PC-3 (cell line): ENCODE measurements at regions not wholly inside any gene's neighbourhood (a gene's known extent, or its start where the extent isn't known, plus 50 kb on each side); places are given as distances from the start of the nearest gene placed in this dataset.

Source experiments
- ATAC-seq: fragments of 200-7000 bp; cut with Tn5 transposase; 2 replicates; pipeline ENCODE4 v1.9.1; 2020; ENCODE audit warnings: mild to moderate bottlenecking, moderate library complexity
- BruUV-seq: library from RNA; stranded (reverse); fragments of 400-500 nt; replicated peaks from 2 replicates; lab custom pipeline; 2021; lab: Mats Ljungman, UMichigan
- CTCF ChIA-PET: fragments of 300-600 bp; sonication (Branson Sonifier 250); formaldehyde crosslinking; loops from one replicate; lab custom pipeline; 2022; ENCODE audit warnings: antibody characterized with exemption; lab: Charles Lee
- POLR2A ChIA-PET: fragments of 300-600 bp; sonication (Branson Sonifier 250); formaldehyde crosslinking; loops from one replicate; lab custom pipeline; 2022; ENCODE audit warnings: antibody characterized with exemption; ENCODE audit not compliant: unreplicated experiment; lab: Charles Lee
- DNase-seq: peaks from one replicate; pipeline ENCODE4 v3.0.0-alpha.2; 2015
- H2AFZ ChIP-seq: fragments of 300-600 bp; sonication (generic); 2 replicates; pipeline ENCODE4 v1.6.0; 2016; ENCODE audit warnings: antibody characterized with exemption, low read length
- H3F3A ChIP-seq: fragments of 300-600 bp; sonication (generic); one replicate; pipeline ENCODE4 v1.6.0; 2017; ENCODE audit warnings: antibody characterized with exemption, low read length, control low read depth, mild to moderate bottlenecking; ENCODE audit not compliant: unreplicated experiment
- H3K27ac ChIP-seq: fragments of 300-600 bp; sonication (generic); 2 replicates; pipeline ENCODE4 v1.5.1; 2016; ENCODE audit warnings: mild to moderate bottlenecking, low read length
- H3K27me3 ChIP-seq: fragments of 300-600 bp; sonication (generic); 2 replicates; pipeline ENCODE4 v1.6.1; 2016; ENCODE audit warnings: low read length, mixed read lengths
- H3K36me3 ChIP-seq: fragments of 300-600 bp; sonication (generic); 2 replicates; pipeline ENCODE4 v1.6.1; 2016; ENCODE audit warnings: low read depth, mixed run types, low read length, mixed read lengths
- H3K4me1 ChIP-seq: fragments of 300-600 bp; sonication (generic); 2 replicates; pipeline ENCODE4 v1.5.1; 2016; ENCODE audit warnings: low read length; ENCODE audit not compliant: insufficient read depth
- H3K4me2 ChIP-seq: fragments of 300-600 bp; sonication (generic); 2 replicates; pipeline ENCODE4 v1.6.0; 2016; ENCODE audit warnings: low read length
- H3K4me3 ChIP-seq: fragments of 300-600 bp; sonication (generic); 2 replicates; pipeline ENCODE4 v1.5.1; 2016; ENCODE audit warnings: mild to moderate bottlenecking, low read length, mixed read lengths
- H3K79me2 ChIP-seq: fragments of 300-600 bp; sonication (generic); 2 replicates; pipeline ENCODE4 v1.6.1; 2017; ENCODE audit warnings: low read length, mixed read lengths
- H3K9ac ChIP-seq: fragments of 300-600 bp; sonication (generic); 2 replicates; pipeline ENCODE4 v1.6.0; 2016; ENCODE audit warnings: mild to moderate bottlenecking, low read length
- H3K9me2 ChIP-seq: fragments of 300-600 bp; sonication (generic); replicated peaks from 2 replicates; pipeline ENCODE4 v1.6.1; 2016; ENCODE audit warnings: mixed run types, low read length, mixed read lengths
- H3K9me3 ChIP-seq: fragments of 300-600 bp; sonication (generic); 2 replicates; pipeline ENCODE4 v1.6.1; 2016; ENCODE audit warnings: low read length, mixed read lengths
- H4K20me1 ChIP-seq: fragments of 300-600 bp; sonication (generic); 2 replicates; pipeline ENCODE4 v1.6.1; 2016; ENCODE audit warnings: low read length, mixed read lengths
- EZH2 ChIP-seq: fragments of 300-600 bp; sonication (generic); IDR thresholded peaks from one replicate; pipeline ENCODE4 v1.6.1; 2017; ENCODE audit warnings: antibody characterized with exemption, mild to moderate bottlenecking, low read length; ENCODE audit not compliant: unreplicated experiment
- EZH2phosphoT487 ChIP-seq: fragments of 300-600 bp; sonication (generic); IDR thresholded peaks from 2 replicates; pipeline ENCODE4 v1.6.1; 2018; ENCODE audit warnings: mild to moderate bottlenecking, antibody characterized with exemption, low read length, borderline replicate concordance
- intact Hi-C: fragments of 100-400 bp; cut with micrococcal nuclease; formaldehyde crosslinking; loops from 2 replicates; pipeline ENCODE4 v1.9.0; 2023
- TF ChIP-seq, protein P1 (sequence below): fragments of 300-600 bp; sonication (generic); conservative IDR thresholded peaks from 2 replicates; pipeline ENCODE4 v1.5.1; 2017; ENCODE audit warnings: antibody characterized with exemption, low read depth, mild to moderate bottlenecking, low read length

DNA sequence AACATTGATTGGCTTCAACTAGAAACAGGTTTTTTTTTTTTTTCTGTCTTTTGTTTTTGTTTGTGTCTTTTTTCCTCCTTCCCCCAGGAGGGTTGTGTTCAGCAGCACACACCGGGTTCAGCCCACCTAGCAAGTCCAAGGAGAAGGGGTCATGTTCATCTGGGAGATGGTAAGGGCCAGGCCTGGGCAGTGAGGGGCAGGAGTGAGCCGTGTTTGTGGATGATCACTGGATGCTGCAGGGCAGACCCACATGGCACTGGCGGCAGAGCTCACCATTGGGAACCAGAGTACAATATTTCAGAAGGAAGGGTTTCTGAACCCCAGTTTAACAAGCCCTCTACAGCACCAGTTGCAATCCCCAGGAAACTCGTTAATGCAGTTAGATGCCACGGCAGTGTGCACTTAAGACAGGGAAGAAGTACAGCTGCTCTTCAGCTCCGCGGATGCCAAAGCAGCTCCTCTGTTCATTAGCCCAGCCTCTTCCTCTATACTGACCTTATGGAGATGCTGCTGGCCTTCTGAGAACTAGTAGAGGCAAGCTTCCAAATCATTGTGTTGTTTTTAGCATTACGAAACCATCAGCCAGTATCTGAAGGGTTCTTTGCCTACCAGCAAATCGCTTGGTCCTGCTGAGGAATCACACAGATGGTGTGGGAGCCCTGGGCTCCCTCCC, 508.2 kb upstream of the WWC1 start:
- POLR2A ChIA-PET = no interaction called here

DNA sequence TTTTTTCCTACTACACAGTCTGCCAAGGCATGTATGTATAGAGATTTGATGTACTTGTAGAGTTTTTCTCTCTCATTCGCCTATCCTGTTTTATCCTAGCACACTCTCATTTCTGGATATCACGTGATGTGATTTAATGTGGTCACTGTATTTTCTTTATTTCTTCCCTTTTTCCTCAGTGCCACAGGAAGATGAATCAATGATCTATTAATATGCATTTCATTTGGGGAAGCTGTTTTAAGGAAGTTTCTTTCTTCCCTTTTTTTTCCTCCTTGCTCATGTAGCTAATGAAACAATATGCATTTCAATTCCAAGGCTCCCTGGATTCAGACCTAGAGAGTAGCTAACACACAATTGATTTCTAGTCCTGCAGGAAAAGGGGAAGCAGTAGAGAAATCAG, 506.3 kb upstream of the WWC1 start:
- H3K79me2 ChIP-seq = no peaks in the 10 kb centered on the region
- BruUV-seq = no TSS peak
- TF ChIP-seq, protein P1, sequence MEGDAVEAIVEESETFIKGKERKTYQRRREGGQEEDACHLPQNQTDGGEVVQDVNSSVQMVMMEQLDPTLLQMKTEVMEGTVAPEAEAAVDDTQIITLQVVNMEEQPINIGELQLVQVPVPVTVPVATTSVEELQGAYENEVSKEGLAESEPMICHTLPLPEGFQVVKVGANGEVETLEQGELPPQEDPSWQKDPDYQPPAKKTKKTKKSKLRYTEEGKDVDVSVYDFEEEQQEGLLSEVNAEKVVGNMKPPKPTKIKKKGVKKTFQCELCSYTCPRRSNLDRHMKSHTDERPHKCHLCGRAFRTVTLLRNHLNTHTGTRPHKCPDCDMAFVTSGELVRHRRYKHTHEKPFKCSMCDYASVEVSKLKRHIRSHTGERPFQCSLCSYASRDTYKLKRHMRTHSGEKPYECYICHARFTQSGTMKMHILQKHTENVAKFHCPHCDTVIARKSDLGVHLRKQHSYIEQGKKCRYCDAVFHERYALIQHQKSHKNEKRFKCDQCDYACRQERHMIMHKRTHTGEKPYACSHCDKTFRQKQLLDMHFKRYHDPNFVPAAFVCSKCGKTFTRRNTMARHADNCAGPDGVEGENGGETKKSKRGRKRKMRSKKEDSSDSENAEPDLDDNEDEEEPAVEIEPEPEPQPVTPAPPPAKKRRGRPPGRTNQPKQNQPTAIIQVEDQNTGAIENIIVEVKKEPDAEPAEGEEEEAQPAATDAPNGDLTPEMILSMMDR = no peak
- TF ChIP-seq EZH2phosphoT487 (no peak), EZH2 (no peak)
- H3K36me3 ChIP-seq = no peaks in the 10 kb centered on the region
- no peak overlapping the region for H3K27ac ChIP-seq
- no peaks in the 10 kb centered on the region for H3K9me3 ChIP-seq
- H3K9ac ChIP-seq = no peak overlapping the region
- ATAC-seq (no peak), DNase-seq (no peak)
- intact Hi-C loops = no loop called here
- H3K27me3 ChIP-seq = peaks cover 21% of the 10 kb centered on the region
- no peaks in the 10 kb centered on the region for H3K4me1 ChIP-seq
- H3K4me3 ChIP-seq = no peak overlapping the region
- H4K20me1 ChIP-seq = no peaks in the 10 kb centered on the region
- ChIA-PET CTCF (no interaction called here), POLR2A (no interaction called here)
- no peak overlapping the region for H2AFZ ChIP-seq
- no peaks in the 10 kb centered on the region for H3K9me2 ChIP-seq
- H3K4me2 ChIP-seq = no peak overlapping the region
- H3F3A ChIP-seq = no peaks in the 10 kb centered on the region

More for the DNA sequence above, 508.2 kb upstream of the WWC1 start:
- Histone ChIP-seq H2AFZ (no peak overlapping the region), H3K4me1 (no peaks in the 10 kb centered on the region), H3K27me3 (peaks cover 20% of the 10 kb centered on the region), H3K9me3 (no peaks in the 10 kb centered on the region), H3K79me2 (no peaks in the 10 kb centered on the region), H3K36me3 (no peaks in the 10 kb centered on the region), H3K9ac (no peak overlapping the region), H3F3A (no peaks in the 10 kb centered on the region), H3K4me3 (no peak overlapping the region), H3K4me2 (no peak overlapping the region), H3K9me2 (no peaks in the 10 kb centered on the region), H4K20me1 (no peaks in the 10 kb centered on the region), H3K27ac (no peak overlapping the region)
- TF ChIP-seq EZH2 (no peak), EZH2phosphoT487 (no peak)
- TF ChIP-seq, protein P1 = no peak
- DNase-seq (no peak), ATAC-seq (no peak)
- no TSS peak for BruUV-seq
- CTCF ChIA-PET = no interaction called here
- intact Hi-C loops = no loop called here

DNA sequence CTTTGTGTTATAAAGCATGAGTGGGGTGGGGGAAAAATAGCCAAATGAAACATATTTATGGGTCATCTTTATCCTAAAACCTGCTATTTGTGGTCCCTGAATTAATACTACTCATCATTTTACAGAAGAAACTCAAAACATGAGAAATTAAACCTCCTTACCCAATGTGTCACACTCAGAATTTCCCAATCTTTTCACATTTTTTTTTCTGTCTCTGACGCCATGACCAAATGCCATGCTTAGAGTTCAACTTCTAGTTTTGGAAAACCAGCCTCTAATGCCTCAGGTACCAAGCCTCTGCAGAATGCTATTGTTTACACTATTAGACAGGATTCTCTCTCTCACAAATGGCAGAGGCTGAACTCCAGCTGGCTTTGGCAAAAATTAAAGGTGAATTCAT, 505.5 kb upstream of the WWC1 start:
- ChIA-PET CTCF (no interaction called here), POLR2A (no interaction called here)
- BruUV-seq = no TSS peak
- no peak for ATAC-seq
- intact Hi-C loops = no loop called here
- no peak for DNase-seq
- Histone ChIP-seq H4K20me1 (no peaks in the 10 kb centered on the region), H2AFZ (no peak overlapping the region), H3K4me3 (no peak overlapping the region), H3K27ac (no peak overlapping the region), H3F3A (no peaks in the 10 kb centered on the region), H3K36me3 (no peaks in the 10 kb centered on the region), H3K4me1 (no peaks in the 10 kb centered on the region), H3K4me2 (no peak overlapping the region), H3K9me3 (no peaks in the 10 kb centered on the region), H3K9ac (no peak overlapping the region), H3K79me2 (no peaks in the 10 kb centered on the region), H3K9me2 (no peaks in the 10 kb centered on the region), H3K27me3 (peaks cover 27% of the 10 kb centered on the region)
- no peak for TF ChIP-seq EZH2
- TF ChIP-seq, protein P1 = no peak
- no peak for TF ChIP-seq EZH2phosphoT487
